ENCODE measurements at regions not wholly inside any gene's neighbourhood (a gene's known extent, or its start where the extent isn't known, plus 50 kb on each side); places are given as distances from the start of the nearest gene placed in this dataset.

DNA sequence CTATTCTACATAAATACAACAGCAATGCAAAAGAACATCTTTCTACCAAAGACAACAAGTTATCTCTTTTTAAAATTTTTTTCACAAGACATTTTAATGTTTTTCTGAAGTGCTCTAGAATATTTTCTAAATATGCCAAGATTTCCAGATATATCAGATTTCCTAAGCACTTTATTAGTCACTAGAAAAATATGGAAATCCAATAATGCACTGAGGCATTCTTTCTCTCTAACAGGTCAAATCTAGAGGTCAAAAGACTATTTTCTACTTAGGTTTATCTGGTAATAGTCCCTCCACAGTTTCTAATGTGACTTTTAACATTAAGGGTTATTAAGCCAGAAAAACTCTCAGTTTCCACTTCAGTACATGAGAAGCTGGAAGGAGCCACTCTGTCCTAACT lies 1041.2 kb upstream of the INTU start:
- no peaks in the 10 kb centered on the region for H3K9me3 ChIP-seq (ENCODE audit: control insufficient read depth, insufficient read depth, low read length)
- H3K4me1 ChIP-seq (ENCODE audit: control insufficient read depth, insufficient read depth, low read length), result no peaks in the 10 kb centered on the region
- no peak overlapping the region for H3K9ac ChIP-seq (ENCODE audit: low read depth, low read length)

DNA sequence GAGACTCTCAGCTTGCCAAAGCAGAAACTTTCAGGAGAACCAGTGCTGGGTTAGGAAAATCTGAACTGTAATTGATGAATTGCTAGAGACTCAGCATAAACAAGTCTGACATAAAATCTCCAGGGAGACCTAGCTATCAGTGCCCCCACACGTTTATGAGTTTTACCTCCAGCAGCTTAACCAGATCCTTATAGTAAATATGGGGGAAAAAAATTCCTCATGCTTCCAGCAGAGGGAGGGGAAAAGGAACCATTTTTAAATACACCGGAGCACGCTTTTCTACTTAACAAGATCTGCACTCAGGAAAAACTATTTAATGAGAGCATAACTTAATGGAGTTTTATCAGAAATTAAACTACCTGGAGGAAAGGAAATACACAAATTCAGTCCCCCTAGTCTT lies 1040.7 kb upstream of the INTU start:
- Histone ChIP-seq H3K36me3 (ENCODE audit: control insufficient read depth, insufficient read depth, low read length) (no peaks in the 10 kb centered on the region), H3K4me3 (ENCODE audit: low read depth, low read length) (no peak overlapping the region), H3K9me3 (ENCODE audit: control insufficient read depth, insufficient read depth, low read length) (no peaks in the 10 kb centered on the region), H3K27me3 (ENCODE audit: control insufficient read depth, insufficient read depth, low read length) (no peaks in the 10 kb centered on the region), H3K4me1 (ENCODE audit: control insufficient read depth, insufficient read depth, low read length) (no peaks in the 10 kb centered on the region), H3K9ac (ENCODE audit: low read depth, low read length) (no peak overlapping the region)

More for the DNA sequence above, 1041.2 kb upstream of the INTU start:
- Histone ChIP-seq H3K36me3 (ENCODE audit: control insufficient read depth, insufficient read depth, low read length) (no peaks in the 10 kb centered on the region), H3K27me3 (ENCODE audit: control insufficient read depth, insufficient read depth, low read length) (no peaks in the 10 kb centered on the region), H3K4me3 (ENCODE audit: low read depth, low read length) (no peak overlapping the region)

DNA sequence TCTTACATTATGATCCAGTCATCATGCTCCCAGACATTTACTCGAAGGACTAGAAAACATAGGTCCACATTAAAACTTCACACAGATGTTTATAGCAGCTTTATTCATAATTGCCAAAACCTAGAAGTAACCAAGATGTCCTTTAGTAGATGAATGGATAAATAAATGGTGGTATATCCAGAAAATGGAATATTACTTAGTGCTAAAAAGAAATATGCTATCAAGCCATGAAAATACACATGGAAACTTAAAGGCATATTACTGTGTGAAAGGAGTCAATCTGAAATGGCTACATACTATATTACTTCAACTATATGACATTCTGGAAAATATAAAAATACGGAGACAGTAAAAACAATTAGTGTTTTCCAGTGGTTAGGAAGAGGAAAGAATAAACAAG lies 1039.1 kb upstream of the INTU start:
- H3K4me3 ChIP-seq (ENCODE audit: low read depth, low read length), result no peak overlapping the region
- H3K9ac ChIP-seq (ENCODE audit: low read depth, low read length), result no peak overlapping the region
- H3K9me3 ChIP-seq (ENCODE audit: control insufficient read depth, insufficient read depth, low read length), result no peaks in the 10 kb centered on the region
- H3K36me3 ChIP-seq (ENCODE audit: control insufficient read depth, insufficient read depth, low read length), result no peaks in the 10 kb centered on the region
- H3K27me3 ChIP-seq (ENCODE audit: control insufficient read depth, insufficient read depth, low read length), result no peaks in the 10 kb centered on the region
- H3K4me1 ChIP-seq (ENCODE audit: control insufficient read depth, insufficient read depth, low read length), result no peaks in the 10 kb centered on the region

DNA sequence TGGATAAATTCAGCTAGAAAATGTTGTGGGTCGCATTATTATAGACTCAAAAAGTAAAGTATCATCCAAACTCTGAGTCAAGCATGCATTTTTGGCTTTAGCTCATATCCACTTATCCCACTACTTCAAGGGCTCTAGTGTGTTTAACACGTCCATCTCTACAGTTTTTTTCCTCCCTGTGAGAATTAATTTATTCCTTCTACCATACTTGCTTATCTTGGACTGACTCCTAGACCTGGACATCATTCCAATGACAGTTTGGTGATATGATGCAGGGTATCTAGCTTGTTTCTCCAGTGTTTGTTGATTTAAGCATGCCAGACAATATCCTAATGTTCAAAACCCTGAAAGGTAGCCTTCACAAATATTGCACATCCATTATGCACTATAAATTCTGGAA lies 1037.1 kb upstream of the INTU start:
- H3K4me3 ChIP-seq (ENCODE audit: low read depth, low read length), result no peak overlapping the region
- H3K9ac ChIP-seq (ENCODE audit: low read depth, low read length), result no peak overlapping the region
- H3K36me3 ChIP-seq (ENCODE audit: control insufficient read depth, insufficient read depth, low read length), result no peaks in the 10 kb centered on the region
- H3K27me3 ChIP-seq (ENCODE audit: control insufficient read depth, insufficient read depth, low read length), result no peaks in the 10 kb centered on the region
- H3K4me1 ChIP-seq (ENCODE audit: control insufficient read depth, insufficient read depth, low read length), result no peaks in the 10 kb centered on the region
- H3K9me3 ChIP-seq (ENCODE audit: control insufficient read depth, insufficient read depth, low read length), result no peaks in the 10 kb centered on the region

DNA sequence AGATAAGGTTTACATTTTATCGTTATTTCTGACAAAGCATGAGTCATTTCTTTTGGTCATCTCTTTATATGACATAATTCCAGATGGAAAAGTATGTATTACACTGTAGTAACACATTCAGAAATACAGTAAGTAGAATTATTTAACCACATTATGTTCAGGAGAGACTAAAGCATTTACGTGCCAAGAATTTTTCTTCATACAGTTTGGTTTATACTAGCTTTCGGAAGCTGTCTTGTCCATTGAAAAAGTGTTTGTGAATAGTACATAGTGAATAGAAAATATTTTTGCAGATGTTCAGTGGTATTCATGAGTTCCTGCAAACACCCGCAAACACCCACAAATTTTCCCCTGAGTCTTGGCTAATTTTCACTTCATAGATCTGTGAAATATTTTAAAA lies 1033.0 kb upstream of the INTU start:
- H3K9ac ChIP-seq (ENCODE audit: low read depth, low read length), result no peak overlapping the region

DNA sequence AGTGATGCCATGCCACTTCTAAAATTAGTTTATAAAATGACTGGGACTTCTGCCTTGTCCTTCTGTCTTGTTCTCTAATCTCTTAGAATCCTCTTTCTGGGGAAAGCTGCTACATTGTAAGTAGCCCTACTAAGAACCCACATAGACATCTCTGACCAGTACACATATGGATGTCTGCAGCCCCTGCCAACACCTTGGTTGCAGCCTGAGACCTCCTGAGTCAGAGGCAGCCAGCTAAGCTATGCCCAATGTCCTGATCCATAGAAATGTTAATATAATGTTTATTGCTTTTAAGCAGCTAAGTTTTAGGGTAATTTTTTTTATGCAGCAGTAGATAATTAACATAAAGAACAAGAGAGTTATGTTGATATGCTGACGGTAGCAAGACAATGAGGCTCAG lies 1029.5 kb upstream of the INTU start:
- no peaks in the 10 kb centered on the region for H3K36me3 ChIP-seq (ENCODE audit: control insufficient read depth, insufficient read depth, low read length)
- H3K4me1 ChIP-seq (ENCODE audit: control insufficient read depth, insufficient read depth, low read length), result peaks cover 3% of the 10 kb centered on the region
- H3K9ac ChIP-seq (ENCODE audit: low read depth, low read length), result no peak overlapping the region
- H3K4me3 ChIP-seq (ENCODE audit: low read depth, low read length), result no peak overlapping the region
- no peaks in the 10 kb centered on the region for H3K27me3 ChIP-seq (ENCODE audit: control insufficient read depth, insufficient read depth, low read length)
- no peaks in the 10 kb centered on the region for H3K9me3 ChIP-seq (ENCODE audit: control insufficient read depth, insufficient read depth, low read length)

More for the DNA sequence above, 1033.0 kb upstream of the INTU start:
- no peaks in the 10 kb centered on the region for H3K9me3 ChIP-seq (ENCODE audit: control insufficient read depth, insufficient read depth, low read length)
- no peaks in the 10 kb centered on the region for H3K27me3 ChIP-seq (ENCODE audit: control insufficient read depth, insufficient read depth, low read length)
- H3K4me1 ChIP-seq (ENCODE audit: control insufficient read depth, insufficient read depth, low read length), result peaks cover 3% of the 10 kb centered on the region
- H3K4me3 ChIP-seq (ENCODE audit: low read depth, low read length), result no peak overlapping the region
- no peaks in the 10 kb centered on the region for H3K36me3 ChIP-seq (ENCODE audit: control insufficient read depth, insufficient read depth, low read length)

DNA sequence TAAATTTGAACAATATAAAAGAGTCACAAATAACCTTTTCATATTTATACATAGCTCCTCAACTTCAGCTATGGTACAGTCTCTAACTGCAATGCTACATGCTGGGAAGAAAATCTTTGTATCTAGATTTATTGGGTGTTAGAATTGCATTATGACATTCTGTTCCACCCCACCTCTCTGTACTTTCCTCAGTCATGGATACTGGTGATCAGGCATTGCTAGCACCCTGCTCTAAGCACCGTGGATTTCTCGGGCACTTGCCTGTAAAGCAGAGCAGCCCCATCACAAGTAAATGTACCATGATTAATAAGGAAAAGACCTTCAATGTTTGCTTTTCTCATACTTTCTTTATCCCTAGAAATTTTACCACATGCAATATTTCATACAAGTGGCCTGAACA lies 1028.9 kb upstream of the INTU start:
- Histone ChIP-seq H3K4me3 (ENCODE audit: low read depth, low read length) (no peak overlapping the region), H3K27me3 (ENCODE audit: control insufficient read depth, insufficient read depth, low read length) (no peaks in the 10 kb centered on the region)

DNA sequence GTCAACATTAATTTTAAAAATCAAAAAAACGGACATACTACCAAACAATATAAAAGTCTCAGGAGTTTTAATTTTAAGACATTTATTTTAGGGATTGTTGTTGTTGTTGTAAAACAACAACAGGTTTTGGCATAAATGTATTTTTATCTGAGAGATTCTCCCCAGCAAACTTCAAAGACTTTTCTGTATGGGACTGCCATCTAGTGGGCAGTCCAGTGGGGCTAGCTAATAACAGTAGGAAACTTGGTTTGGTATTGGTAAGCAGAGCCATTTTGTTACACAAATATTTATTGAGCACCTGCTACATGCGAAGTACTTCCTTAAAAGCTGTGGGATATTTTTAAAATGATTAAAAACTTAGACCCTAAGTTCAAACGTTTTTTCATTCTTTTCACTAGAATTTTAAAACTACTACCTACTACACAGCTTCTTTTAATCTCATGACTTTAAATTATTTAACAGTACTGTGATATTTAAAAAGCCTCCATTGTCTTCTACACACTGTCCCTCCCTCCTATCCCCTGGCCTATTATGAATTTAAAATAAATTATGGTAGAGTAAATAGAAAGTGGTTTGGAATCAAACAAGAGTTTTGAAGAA lies 1028.4 kb upstream of the INTU start:
- H3K9ac ChIP-seq (ENCODE audit: low read depth, low read length), result no peak overlapping the region
- no peaks in the 10 kb centered on the region for H3K27me3 ChIP-seq (ENCODE audit: control insufficient read depth, insufficient read depth, low read length)
- H3K4me3 ChIP-seq (ENCODE audit: low read depth, low read length), result no peak overlapping the region
- peaks cover 3% of the 10 kb centered on the region for H3K4me1 ChIP-seq (ENCODE audit: control insufficient read depth, insufficient read depth, low read length)
- H3K9me3 ChIP-seq (ENCODE audit: control insufficient read depth, insufficient read depth, low read length), result no peaks in the 10 kb centered on the region
- no peaks in the 10 kb centered on the region for H3K36me3 ChIP-seq (ENCODE audit: control insufficient read depth, insufficient read depth, low read length)

More for the DNA sequence above, 1028.9 kb upstream of the INTU start:
- Histone ChIP-seq H3K9ac (ENCODE audit: low read depth, low read length) (no peak overlapping the region), H3K4me1 (ENCODE audit: control insufficient read depth, insufficient read depth, low read length) (peaks cover 3% of the 10 kb centered on the region), H3K36me3 (ENCODE audit: control insufficient read depth, insufficient read depth, low read length) (no peaks in the 10 kb centered on the region), H3K9me3 (ENCODE audit: control insufficient read depth, insufficient read depth, low read length) (no peaks in the 10 kb centered on the region)

DNA sequence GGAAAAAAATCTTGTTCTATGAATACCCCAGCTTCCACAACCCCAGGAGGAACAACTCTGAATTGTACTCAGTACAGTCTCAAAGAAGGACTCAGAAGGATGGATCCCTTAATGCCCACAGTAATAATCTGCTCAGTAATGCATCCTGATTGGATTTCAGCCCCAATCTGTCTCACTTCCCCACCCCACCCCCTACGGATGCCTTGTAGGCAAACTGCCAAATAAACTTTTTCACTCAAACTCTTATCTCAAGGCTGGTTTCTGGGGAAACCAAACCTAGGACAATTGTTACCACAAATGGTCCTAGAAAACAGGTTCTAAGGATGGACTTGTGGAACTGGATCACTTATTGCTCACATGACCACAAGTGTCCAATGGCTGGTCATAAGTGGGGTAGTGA lies 1021.8 kb upstream of the INTU start:
- H3K4me3 ChIP-seq (ENCODE audit: low read depth, low read length), result no peak overlapping the region
- H3K9me3 ChIP-seq (ENCODE audit: control insufficient read depth, insufficient read depth, low read length), result no peaks in the 10 kb centered on the region
- H3K4me1 ChIP-seq (ENCODE audit: control insufficient read depth, insufficient read depth, low read length), result no peaks in the 10 kb centered on the region
- no peak overlapping the region for H3K9ac ChIP-seq (ENCODE audit: low read depth, low read length)
- H3K27me3 ChIP-seq (ENCODE audit: control insufficient read depth, insufficient read depth, low read length), result no peaks in the 10 kb centered on the region
- H3K36me3 ChIP-seq (ENCODE audit: control insufficient read depth, insufficient read depth, low read length), result no peaks in the 10 kb centered on the region

DNA sequence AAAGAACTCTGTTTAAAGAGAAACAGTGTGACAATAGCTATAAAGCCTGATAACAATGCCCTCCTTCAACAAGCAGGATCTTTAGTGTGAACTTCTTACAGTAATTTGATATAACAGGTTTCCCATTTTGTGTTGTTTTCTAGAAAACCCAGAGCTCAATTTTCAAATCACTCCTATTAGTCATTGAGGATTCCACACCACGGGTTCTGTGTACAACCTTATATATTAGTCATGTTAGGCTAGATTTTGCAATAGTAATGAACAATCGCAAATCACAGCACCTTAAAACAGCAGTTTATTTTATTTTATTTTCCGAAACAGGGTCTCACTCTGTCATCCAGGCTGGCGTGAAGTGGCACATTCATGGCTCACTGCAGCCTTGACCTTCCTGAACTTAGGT lies 1020.9 kb upstream of the INTU start:
- Histone ChIP-seq H3K9me3 (ENCODE audit: control insufficient read depth, insufficient read depth, low read length) (no peaks in the 10 kb centered on the region), H3K36me3 (ENCODE audit: control insufficient read depth, insufficient read depth, low read length) (no peaks in the 10 kb centered on the region), H3K4me1 (ENCODE audit: control insufficient read depth, insufficient read depth, low read length) (no peaks in the 10 kb centered on the region), H3K4me3 (ENCODE audit: low read depth, low read length) (no peak overlapping the region), H3K27me3 (ENCODE audit: control insufficient read depth, insufficient read depth, low read length) (no peaks in the 10 kb centered on the region), H3K9ac (ENCODE audit: low read depth, low read length) (no peak overlapping the region)

DNA sequence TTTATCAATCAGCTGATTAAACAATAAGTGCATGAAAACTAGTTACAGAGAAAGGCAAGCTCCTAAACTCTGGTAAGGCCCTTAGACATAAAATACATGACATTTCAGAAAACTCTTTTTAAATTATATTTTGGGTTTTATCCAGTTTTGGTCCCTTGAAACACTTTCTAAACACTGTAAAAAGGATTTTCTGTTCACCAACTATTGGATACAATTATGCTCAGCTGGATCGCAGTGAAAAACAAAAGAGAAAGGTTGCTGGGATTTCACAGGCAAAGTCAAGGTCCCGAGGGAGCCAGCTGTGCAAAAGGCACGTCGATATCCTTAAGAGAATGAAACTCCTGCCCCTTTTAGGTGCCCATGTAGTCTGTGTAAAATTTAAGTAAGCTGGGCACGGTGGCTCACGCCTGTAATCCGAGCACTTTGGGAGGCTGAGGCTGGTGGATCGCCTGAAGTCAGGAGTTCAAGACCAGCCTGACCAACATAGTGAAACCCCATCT lies 1018.4 kb upstream of the INTU start:
- no peak overlapping the region for H3K9ac ChIP-seq (ENCODE audit: low read depth, low read length)
- no peaks in the 10 kb centered on the region for H3K36me3 ChIP-seq (ENCODE audit: control insufficient read depth, insufficient read depth, low read length)
- H3K4me3 ChIP-seq (ENCODE audit: low read depth, low read length), result no peak overlapping the region
- H3K9me3 ChIP-seq (ENCODE audit: control insufficient read depth, insufficient read depth, low read length), result no peaks in the 10 kb centered on the region
- H3K4me1 ChIP-seq (ENCODE audit: control insufficient read depth, insufficient read depth, low read length), result no peaks in the 10 kb centered on the region
- H3K27me3 ChIP-seq (ENCODE audit: control insufficient read depth, insufficient read depth, low read length), result no peaks in the 10 kb centered on the region

DNA sequence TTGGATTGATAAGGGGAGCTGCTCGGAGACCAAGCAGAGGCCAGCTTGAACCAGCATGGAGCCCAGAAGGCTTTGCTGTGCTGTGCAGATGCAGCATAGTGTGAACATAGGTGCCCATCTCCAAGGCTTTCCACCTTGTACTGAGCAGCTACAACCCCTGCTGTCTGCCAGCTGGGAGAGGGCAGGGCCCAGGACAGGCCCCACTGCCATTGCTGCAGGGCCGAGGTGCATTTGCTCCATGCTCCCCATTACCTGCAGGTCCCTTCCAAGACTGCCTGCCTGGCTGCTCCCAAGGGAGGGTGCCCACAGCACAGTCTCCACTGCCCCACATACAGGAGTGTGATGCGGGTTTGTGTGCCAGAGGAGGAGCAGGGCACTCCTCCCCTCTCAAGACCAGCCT lies 1016.0 kb upstream of the INTU start:
- Histone ChIP-seq H3K4me1 (ENCODE audit: control insufficient read depth, insufficient read depth, low read length) (no peaks in the 10 kb centered on the region), H3K9me3 (ENCODE audit: control insufficient read depth, insufficient read depth, low read length) (no peaks in the 10 kb centered on the region), H3K36me3 (ENCODE audit: control insufficient read depth, insufficient read depth, low read length) (no peaks in the 10 kb centered on the region), H3K4me3 (ENCODE audit: low read depth, low read length) (no peak overlapping the region), H3K27me3 (ENCODE audit: control insufficient read depth, insufficient read depth, low read length) (no peaks in the 10 kb centered on the region), H3K9ac (ENCODE audit: low read depth, low read length) (no peak overlapping the region)
